HuH-7.5 (cell line): ENCODE measurements at regions not wholly inside any gene's neighbourhood (a gene's known extent, or its start where the extent isn't known, plus 50 kb on each side); places are given as distances from the start of the nearest gene placed in this dataset.
"Not testable (repeated sequence)": the region's sequence is repeated elsewhere in the genome, so short reads cannot be mapped to it uniquely, and the experiment has no call there.

Experiments
- DNase-seq: peaks from one replicate; pipeline ENCODE4 v3.0.0; 2011; ENCODE audit warnings: low spot score

DNA sequence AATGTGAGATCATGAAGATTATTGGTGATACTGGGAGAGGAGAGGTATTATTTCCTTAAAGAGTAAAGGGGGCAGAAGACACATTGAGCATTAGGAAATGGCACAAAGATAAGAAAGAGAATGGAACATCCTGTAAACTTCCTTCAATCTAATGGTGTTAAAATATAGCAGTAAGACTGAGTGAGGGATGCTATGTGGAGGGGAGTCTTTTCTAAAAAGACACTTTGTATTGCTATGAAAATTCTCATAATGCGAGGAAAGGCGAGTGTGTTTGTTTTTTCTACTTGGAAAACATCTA, 405.2 kb downstream of the ARL4A start:
- no peak for DNase-seq

DNA sequence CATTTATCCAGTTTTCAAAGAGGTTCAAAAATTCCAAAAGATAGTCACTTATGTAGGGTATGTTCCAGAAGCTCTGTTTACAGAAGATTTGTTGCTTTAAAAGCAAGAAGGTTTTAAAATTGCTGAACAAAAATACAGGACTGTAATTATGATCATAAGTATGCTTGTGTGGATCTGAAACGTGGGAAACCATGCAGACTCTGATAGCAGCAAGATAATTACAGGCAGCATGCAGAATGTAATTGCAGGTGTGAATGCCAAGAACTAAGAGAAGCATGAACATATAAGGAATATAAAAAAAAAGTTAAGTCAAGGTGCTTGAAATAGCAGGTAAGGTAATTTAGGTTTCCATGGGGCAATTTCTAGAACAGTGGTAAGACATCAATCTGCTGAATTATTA, 405.7 kb downstream of the ARL4A start:
- no peak for DNase-seq

DNA sequence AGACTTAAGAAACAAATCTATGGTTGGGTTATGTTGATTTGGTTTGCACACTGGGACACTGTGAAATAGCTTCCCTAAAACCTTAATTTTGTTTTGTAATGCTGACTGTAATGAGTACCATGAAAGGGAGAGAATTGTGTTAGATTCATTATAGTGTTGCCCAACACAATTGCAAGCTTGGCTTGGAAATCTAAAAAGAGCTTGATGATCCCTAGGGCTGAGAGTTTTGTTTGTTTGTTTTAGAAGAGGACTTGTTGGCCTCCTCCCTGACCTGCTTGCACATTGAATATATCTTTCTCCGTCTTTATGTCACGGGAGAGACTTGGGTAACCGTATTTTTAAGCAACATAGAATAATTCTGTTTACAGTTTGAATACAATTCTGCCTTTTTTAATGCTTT, 410.1 kb downstream of the ARL4A start:
- DNase-seq = no peak

DNA sequence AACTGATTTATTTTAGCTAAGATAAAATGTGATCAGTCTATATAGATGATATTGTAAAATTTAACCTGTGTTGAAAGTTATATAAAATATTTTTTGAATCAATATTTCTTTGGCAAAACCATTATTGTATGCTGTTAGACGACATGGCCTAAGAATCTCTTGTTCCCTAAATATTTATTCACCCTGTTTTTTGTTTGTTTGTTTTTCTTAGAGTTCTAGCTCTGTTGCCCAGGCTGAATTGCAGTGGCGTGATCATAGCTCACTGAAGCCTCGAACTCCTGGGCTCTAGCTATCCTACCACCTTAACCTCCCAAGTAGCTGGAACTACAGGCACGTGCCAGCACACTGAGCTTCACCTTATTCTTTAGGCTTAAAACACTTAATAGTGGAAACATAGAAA, 410.7 kb downstream of the ARL4A start:
- no peak for DNase-seq

DNA sequence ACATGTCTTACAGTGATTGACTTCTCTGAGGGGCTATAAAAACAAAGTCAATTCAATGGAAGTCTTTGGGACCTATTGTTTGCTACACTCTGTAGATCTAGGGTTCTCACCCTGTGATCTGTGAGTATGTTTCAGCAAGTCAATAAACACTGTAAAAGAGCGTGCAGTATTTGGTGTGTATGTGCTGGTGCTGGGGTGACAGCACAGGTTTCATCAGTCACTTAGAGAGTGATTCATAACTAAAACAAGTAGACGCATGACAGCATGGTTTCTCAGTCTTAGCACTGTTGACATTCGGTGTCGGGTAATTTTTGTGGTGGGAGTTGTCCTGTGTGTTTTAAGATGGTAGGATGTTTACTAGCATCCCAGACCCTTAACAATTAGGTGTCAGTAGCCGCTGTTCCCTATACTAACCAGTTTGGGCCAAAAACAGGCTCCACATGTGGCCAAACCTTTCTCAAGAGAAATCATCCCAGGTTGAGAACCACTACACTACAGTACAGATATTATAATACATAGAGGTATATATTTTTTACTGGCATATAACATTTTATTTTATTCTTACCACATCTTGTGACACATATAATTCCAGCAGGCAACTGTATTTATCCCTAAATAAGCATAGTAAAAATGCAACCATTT, 411.8 kb downstream of the ARL4A start:
- DNase-seq = peak; percentile 41

DNA sequence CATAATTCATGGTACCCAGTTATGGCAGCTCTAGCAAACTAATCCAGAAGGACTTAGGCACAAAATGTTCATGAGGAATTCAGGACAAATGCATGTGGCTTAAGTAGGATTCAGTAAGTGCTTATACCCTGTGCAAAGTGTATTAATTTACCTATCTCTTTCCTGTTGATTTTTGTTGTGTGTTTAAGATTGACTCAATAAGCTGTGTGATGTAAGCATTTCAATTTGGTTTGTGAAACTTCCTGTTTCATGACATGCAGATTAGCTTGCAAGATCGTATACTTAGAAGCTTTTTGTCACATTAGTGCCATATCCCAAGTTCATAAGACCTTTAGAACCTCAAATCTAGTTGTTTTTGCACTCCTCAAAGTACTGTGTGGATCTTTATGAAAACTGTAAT, 416.7 kb downstream of the ARL4A start:
- DNase-seq = peak; percentile 34

DNA sequence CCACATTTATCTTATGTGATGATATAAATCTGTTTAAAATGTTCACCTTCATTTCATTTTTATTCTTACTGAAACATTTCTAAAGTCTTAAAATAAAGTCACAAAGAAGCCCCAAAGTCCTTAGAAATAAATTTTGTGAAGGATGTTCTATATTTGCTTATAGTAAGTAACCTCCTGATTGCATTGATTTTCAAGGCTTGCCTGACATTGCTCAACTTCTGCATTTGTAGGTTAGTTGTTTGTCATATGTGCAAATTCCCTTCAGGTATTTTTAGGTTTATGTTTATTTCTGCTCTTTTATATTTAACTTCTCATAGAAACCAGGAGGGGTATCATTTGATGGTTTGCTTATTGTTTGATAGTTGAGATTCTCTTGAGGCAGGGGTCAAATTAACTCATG, 417.8 kb downstream of the ARL4A start:
- DNase-seq = no peak

DNA sequence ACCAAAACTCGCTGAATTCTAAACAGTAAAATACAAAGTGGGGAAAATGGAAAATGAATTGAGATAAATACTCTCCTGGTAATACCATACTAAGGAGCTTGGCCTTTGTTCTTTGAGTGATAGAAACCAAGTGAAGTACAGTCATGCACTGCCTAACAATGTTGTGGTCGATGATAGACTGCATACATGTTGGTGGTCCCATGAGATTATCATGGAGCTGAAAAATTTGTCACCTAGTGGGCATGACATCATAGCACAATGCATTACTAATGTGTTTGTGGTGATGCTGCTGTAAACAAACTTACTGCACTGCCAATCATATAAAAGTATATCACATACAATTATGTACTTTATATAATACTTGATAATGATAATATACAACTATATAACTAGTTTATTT, 419.1 kb downstream of the ARL4A start:
- no peak for DNase-seq

DNA sequence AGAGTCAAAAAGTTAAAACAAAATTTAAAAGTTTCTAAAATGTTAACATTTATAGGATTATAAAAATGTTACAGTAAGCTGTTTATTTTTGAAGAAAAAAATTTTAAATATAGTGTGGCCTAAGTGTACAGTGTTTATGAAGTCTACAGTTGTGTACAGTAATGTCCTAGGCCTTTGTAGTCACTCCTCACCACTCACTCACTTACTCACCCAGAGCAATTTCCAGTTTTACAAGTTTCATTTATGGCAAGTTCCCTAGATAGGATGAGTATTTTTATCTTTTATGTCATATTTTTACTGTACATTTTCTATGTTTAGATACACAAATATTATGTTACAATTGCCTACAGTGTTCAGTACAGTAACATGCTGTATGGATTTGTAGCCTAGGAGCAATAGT, 419.9 kb downstream of the ARL4A start:
- DNase-seq = no peak

DNA sequence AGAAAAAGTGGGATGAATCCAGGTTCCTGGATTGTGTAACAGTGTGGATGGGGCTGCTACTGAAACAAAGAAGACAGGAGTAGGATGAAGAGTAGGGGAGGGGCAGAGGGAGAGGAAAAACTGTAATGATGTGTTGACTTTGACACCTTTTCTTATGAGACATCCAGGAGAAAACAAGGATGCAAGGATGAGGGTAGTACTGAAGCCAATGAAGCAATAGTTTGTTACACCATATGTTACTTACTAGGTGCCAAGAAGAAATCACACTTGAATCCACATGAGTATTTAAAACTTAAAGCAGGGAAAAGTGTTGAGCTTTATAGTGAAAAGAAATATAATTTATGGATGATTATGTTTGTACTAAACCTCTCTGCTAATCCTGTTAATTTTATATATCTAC, 420.6 kb downstream of the ARL4A start:
- DNase-seq = no peak

DNA sequence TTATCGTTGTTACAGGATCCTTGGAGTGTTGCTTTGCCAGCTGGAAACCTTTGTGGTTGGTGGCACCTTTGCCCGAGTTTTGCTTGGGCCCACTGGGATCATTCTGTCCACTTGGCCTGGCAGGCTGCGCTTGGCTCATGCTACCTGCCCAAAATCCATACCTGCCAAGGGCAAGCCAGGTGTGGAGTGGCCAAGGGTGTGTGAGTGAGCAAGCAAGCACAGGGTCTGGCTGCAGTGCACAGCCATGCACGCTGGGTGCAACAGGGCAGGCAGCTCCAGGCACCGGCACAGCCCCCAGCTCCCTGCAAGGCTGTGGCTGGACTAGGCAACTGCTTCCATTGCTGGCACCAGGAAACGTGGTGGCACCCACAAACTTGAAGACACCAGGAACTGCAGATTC, 421.8 kb downstream of the ARL4A start:
- no peak for DNase-seq

DNA sequence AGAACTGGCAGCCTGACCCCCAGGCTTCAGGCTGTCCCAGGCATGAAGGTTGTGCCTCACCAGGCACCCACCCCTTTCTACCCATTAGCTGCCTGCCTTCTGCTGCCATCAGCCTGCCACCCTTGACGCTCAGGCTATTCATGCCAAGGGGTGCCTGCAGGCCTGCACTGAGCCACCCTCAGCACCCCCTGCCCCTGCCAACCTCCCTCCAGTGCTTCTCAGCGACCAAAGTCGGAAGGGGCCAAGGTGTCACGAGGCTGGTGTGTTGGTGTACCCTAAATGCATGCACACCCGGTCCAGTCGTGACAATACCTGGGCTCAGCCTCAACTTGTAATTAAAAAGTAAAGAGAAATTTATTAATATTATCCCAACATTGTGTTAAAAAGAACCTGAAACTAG, 422.7 kb downstream of the ARL4A start:
- DNase-seq = no peak

DNA sequence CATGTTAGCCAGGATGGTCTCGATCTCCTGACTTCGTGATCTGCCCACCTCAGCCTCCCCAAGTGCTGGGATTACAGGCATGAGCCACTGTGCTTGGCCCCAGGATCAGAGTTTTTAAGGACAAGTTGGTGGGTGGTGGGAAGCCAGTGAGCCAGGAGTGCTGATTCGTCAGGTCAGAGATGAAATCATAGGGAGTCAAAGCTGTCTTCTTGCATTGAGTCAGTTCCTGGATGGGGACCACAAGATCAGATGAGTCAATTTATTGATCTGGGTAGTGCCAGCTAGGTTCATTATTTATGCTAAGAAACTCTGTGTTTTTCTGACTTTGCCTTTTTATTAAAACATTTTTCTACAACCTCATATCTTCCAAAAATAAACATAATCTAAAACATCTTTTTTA, 423.8 kb downstream of the ARL4A start:
- no peak for DNase-seq

DNA sequence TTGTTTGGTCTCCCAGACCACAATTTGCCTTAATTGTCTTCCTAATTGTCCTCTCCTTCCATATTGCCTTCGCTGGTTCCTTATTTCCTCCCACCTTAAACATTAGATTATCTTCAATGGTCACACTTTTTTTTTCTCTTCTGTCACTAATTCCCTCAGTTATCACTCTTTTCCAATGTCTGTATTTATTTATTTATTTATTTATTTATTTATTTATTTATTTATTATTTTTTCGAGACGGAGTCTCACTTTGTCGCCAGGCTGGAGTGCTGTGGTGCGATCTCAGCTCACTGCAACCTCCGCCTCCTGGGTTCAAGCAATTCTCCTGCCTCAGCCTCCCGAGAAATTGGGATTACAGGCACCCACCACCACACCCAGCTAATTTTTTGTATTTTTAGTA, 426.8 kb downstream of the ARL4A start:
- not testable (repeated sequence) for DNase-seq

DNA sequence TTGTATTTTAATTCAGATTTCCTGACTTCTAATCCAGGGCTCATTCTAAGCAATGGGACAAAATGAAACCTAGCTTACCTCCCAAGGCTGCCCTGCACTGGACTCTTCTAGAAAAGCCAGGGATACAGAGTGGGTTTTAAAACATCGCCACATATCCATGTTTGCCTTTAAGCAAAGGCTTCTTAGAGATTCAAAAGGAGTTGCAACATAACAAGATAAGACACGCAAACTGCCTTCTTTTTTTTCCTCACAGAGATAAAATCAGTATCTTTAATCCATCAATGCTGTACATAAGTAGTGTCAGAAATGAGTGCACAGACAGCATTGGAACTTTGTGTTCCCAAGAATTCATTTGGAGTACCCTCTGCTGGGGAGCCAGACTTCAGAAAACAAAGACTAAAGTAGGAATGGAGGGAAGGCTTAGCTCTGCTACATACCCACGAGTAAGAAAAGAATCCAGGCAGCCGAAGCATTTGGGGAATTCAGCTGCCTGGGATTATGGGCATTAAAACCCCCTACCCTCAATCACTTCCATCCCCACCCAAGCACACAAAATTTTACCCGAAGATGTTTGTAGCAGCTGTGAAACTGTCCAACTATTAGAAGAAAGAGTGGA, 427.8 kb downstream of the ARL4A start:
- no peak for DNase-seq

DNA sequence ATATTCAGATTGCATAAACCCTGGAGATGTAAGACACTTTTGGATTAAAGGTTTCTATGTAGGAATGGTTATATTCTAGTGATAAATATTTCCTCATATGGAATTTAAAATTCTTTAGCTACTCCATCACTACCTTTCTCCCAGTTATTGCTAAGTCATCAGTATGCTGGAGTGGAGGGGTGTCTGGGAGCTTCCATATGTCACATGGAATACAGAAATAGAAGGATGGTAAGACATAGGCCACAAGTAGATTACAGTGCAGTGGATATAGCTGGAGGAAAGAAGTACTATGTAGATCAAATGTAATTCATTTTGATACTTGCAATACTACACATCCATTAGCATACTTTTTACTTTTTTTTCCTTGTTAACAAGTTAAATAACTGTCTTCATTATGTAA, 428.4 kb downstream of the ARL4A start:
- DNase-seq = no peak

DNA sequence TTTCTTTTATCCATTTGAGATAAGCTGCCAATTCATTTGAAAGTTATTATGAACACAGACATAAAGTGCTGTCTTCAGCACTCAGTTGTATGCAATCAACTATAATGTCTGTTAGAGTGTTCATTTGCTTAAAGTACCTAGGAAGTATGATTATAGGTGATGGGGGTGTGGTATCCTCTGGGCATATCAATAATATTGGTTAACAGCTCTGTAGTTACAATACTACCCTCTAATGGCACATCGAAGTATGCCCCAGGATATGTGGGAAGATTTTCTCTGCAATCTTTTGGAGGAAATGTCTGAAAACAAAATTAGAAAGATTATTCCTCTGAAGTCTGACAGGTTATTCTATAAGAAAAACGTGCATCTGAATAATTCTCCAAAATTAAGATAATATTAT, 429.7 kb downstream of the ARL4A start:
- DNase-seq = peak; percentile 33

DNA sequence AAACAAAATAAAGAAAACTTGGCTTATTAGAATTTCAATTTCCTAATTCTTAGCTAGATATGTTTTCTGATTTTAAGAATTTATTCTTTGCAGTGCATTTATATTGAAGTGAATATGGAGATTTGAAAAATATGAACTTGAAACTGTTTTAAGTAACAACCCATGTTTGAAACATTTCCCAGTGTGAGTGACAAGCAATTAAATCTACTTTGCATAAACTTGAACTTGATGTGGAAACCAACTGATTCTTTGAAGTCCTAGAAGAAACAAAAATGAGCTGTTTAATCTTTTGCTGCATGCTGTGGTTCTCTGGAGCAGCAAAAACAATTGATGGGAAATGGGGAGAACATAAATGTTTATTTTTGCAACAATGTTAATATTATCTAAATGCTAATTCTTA, 430.2 kb downstream of the ARL4A start:
- no peak for DNase-seq

DNA sequence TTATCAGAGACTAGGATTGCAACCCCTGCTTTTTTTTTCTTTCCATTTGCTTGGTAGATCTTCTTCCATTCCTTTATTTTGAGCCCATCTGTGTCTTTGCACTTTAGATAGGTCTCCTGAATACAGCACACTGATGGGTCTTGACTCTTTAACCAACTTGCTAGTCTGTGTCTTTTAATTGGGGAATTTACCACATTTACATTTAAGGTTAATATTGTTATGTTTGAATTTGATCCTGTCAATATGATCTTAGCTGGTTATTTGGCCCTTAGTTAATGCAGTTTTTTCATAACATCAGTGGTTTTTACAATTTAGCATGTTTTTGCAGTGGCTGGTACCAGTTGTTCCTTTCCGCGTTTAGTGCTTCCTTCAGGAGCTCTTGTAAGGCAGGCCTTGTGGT, 437.2 kb downstream of the ARL4A start:
- DNase-seq = not testable (repeated sequence)

DNA sequence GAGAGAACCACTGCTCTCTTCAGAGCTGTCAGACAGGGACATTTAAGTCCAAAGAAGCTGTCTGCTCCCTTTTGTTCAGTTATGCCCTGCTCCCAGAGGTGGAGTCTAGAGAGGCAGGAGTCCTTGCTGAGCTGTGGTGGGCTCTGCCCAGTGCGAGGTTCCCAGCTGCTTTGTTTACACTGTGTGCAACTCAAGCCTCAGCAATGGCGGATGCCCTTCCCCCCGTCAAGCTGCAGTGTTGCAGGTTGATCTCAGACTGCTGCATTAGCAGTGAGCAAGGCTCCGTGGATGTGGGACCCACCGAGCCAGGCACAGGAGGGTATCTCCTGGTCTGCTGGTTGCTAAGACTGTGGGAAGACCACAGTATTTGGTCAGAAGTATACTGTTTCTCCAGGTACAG, 438.9 kb downstream of the ARL4A start:
- no peak for DNase-seq

DNA sequence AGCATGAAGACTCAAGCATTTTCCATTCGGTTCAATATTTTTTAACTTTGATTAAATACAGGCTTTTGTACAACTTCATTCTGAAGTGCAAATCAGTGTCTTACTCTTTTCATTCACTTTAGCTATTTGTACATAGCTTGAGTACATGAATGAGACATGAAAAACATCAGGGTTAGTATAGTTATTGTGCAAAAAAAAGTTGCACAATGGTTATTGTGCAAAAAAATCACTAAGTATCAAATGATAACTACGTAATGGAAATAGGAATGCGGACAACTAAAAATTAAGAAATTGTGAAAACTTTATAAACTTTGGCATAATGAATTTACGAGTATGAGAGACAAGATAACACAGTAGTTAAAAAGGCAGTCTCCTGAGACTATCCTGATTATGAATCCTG, 442.9 kb downstream of the ARL4A start:
- DNase-seq = no peak

DNA sequence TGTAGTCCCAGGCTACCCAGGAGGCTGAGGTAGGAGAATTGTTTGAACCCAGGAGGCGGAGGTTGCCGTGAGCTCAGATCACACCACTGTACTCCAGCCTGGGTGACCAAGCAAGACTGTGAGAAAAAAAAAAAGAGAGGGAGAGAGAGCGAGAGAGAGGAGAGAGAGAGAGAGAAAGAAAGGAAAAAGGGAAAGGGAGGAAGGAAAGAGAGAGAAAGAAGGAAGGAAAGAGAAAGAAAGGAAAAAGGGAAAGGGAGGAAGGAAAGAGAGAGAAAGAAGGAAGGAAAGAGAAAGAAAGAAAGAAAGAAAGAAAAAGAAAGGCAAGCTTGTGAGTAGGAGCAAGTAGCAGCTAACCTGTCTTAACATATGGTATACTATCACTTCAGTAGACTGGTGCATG, 443.5 kb downstream of the ARL4A start:
- DNase-seq = not testable (repeated sequence)

DNA sequence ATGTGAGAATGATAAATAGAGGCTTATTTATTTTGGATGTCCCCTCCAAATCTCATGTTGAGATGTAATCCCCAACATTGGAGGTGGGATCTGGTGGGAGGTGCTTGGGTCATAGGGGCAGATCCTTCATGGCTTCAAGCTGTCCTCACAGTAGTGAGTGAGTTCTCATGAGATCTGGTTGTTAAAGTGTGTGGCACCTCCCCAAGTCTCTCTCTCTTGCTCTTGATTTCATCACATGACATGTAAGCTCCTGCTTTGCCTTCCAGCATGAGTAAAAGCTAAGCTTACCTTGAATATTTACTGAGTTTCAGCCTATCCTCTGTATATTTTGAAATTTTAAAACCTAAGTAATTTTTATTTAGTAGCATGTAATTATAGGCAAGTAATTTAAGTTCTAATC, 444.9 kb downstream of the ARL4A start:
- DNase-seq = no peak

DNA sequence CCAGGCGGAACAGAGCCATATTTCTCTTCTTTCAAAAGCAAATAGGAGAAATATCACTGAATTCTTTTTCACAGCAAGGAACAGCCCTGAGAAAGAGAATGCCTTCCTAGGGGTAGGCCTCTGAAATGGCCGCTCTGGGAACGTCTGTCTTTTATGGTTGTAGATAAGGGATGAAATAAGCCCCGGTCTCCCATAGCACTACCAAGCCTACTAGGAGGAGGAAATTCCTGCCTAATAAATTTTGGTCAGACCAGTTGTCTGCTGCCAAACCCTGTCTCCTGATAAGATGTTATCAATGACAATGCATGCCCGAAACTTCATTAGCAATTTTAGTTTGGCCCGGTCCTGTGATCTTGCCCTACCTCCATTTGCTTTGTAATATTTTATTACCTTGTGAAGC, 448.9 kb downstream of the ARL4A start:
- DNase-seq = not testable (repeated sequence)

DNA sequence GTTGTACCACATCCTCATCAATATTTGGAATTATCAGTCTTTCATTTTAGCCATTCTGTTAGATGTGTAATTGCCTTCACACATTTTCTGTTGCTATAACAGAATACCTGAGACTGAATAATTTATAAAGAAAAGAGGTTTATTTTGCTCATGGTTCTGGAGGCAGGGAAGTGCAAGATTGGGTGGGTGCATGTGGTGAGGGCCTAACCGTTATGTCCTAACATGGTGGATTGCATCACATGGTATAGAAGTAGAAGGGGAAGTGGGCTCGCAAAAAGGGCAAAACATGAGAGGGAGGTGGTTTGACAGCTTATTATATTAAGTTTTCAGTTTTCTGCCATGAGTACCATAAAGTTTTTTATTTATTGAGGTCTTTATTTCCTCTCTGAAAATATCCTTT, 452.0 kb downstream of the ARL4A start:
- no peak for DNase-seq
